ENCODE measurements at regions not wholly inside any gene's neighbourhood (a gene's known extent, or its start where the extent isn't known, plus 50 kb on each side); places are given as distances from the start of the nearest gene placed in this dataset.

- no peaks in the 10 kb centered on the region for H3K27me3 Mint-ChIP-seq (ENCODE audit: low read depth)
- no peak overlapping the region for H3K27ac Mint-ChIP-seq
- no peaks in the 10 kb centered on the region for H3K36me3 Mint-ChIP-seq (ENCODE audit: insufficient read depth in 2 of 2)
- peaks cover 0 to 1% of the 10 kb centered on the region in 2 donors for H3K9me3 Mint-ChIP-seq
- ATAC-seq (replicated peaks in 1 of 2) = no peak
- H3K4me1 Mint-ChIP-seq (ENCODE audit: low read depth) = no peaks in the 10 kb centered on the region
- H3K4me3 Mint-ChIP-seq = no peak overlapping the region
- no peak for DNase-seq
Observed at GRCh38 chr13:84358601-84359000, 476.3 kb upstream of the SLITRK1 start.

- Mint-ChIP-seq H3K27ac (no peak overlapping the region), H3K36me3 (ENCODE audit: insufficient read depth in 2 of 2) (no peaks in the 10 kb centered on the region), H3K4me1 (ENCODE audit: low read depth) (no peaks in the 10 kb centered on the region), H3K27me3 (ENCODE audit: low read depth) (no peaks in the 10 kb centered on the region), H3K9me3 (no peaks in the 10 kb centered on the region), H3K4me3 (no peak overlapping the region)
- ATAC-seq (replicated peaks in 1 of 2) (no peak), DNase-seq (no peak)
Observed at GRCh38 chr13:84352946-84353345, 470.7 kb upstream of the SLITRK1 start.

GRCh38 chr13:84339456-84339855 is 457.2 kb upstream of the SLITRK1 start:
- H3K9me3 Mint-ChIP-seq = no peaks in the 10 kb centered on the region
- H3K27me3 Mint-ChIP-seq (ENCODE audit: low read depth) = no peaks in the 10 kb centered on the region
- no peak for DNase-seq
- no peak overlapping the region for H3K4me3 Mint-ChIP-seq
- H3K27ac Mint-ChIP-seq = no peak overlapping the region
- no peak for ATAC-seq (replicated peaks in 1 of 2)
- no peaks in the 10 kb centered on the region for H3K4me1 Mint-ChIP-seq (ENCODE audit: low read depth)
- no peaks in the 10 kb centered on the region for H3K36me3 Mint-ChIP-seq (ENCODE audit: insufficient read depth in 2 of 2)

GRCh38 chr13:84332346-84332745 is 450.1 kb upstream of the SLITRK1 start:
- H3K9me3 Mint-ChIP-seq = no peaks in the 10 kb centered on the region
- DNase-seq = no peak
- no peak overlapping the region for H3K4me3 Mint-ChIP-seq
- H3K36me3 Mint-ChIP-seq (ENCODE audit: insufficient read depth in 2 of 2) = no peaks in the 10 kb centered on the region
- no peaks in the 10 kb centered on the region for H3K27me3 Mint-ChIP-seq (ENCODE audit: low read depth)
- ATAC-seq (replicated peaks in 1 of 2) = no peak
- no peaks in the 10 kb centered on the region for H3K4me1 Mint-ChIP-seq (ENCODE audit: low read depth)
- no peak overlapping the region for H3K27ac Mint-ChIP-seq

GRCh38 chr13:84315527-84315926 is 433.3 kb upstream of the SLITRK1 start:
- no peak overlapping the region for H3K27ac Mint-ChIP-seq
- no peak overlapping the region for H3K4me3 Mint-ChIP-seq
- H3K9me3 Mint-ChIP-seq = no peaks in the 10 kb centered on the region
- H3K36me3 Mint-ChIP-seq (ENCODE audit: insufficient read depth in 2 of 2) = no peaks in the 10 kb centered on the region
- no peak for DNase-seq
- no peaks in the 10 kb centered on the region for H3K27me3 Mint-ChIP-seq (ENCODE audit: low read depth)
- no peak for ATAC-seq (replicated peaks in 1 of 2)
- no peaks in the 10 kb centered on the region for H3K4me1 Mint-ChIP-seq (ENCODE audit: low read depth)

GRCh38 chr13:84303035-84303434 is 420.8 kb upstream of the SLITRK1 start:
- no peak overlapping the region for H3K4me3 Mint-ChIP-seq
- no peak for DNase-seq
- ATAC-seq (replicated peaks in 1 of 2) = no peak
- no peaks in the 10 kb centered on the region for H3K4me1 Mint-ChIP-seq (ENCODE audit: low read depth)
- H3K27me3 Mint-ChIP-seq (ENCODE audit: low read depth) = no peaks in the 10 kb centered on the region
- H3K36me3 Mint-ChIP-seq (ENCODE audit: insufficient read depth in 2 of 2) = no peaks in the 10 kb centered on the region
- H3K9me3 Mint-ChIP-seq = peaks cover 1 to 2% of the 10 kb centered on the region in 2 donors
- no peak overlapping the region for H3K27ac Mint-ChIP-seq

- H3K27me3 Mint-ChIP-seq (ENCODE audit: low read depth) = no peaks in the 10 kb centered on the region
- H3K9me3 Mint-ChIP-seq = no peaks in the 10 kb centered on the region
- DNase-seq (no peak), ATAC-seq (replicated peaks in 1 of 2) (no peak)
- no peaks in the 10 kb centered on the region for H3K4me1 Mint-ChIP-seq (ENCODE audit: low read depth)
- H3K36me3 Mint-ChIP-seq (ENCODE audit: insufficient read depth in 2 of 2) = no peaks in the 10 kb centered on the region
- H3K27ac Mint-ChIP-seq = no peak overlapping the region
- H3K4me3 Mint-ChIP-seq = no peak overlapping the region
Observed at GRCh38 chr13:84297251-84297650, 415.0 kb upstream of the SLITRK1 start.

- Mint-ChIP-seq H3K27ac (no peak overlapping the region), H3K4me3 (no peak overlapping the region), H3K36me3 (ENCODE audit: insufficient read depth in 2 of 2) (no peaks in the 10 kb centered on the region), H3K4me1 (ENCODE audit: low read depth) (no peaks in the 10 kb centered on the region), H3K27me3 (ENCODE audit: low read depth) (no peaks in the 10 kb centered on the region), H3K9me3 (no peaks in the 10 kb centered on the region)
- DNase-seq (no peak), ATAC-seq (replicated peaks in 1 of 2) (no peak)
Observed at GRCh38 chr13:84296401-84296800, 414.1 kb upstream of the SLITRK1 start.

GRCh38 chr13:84294576-84294975 is 412.3 kb upstream of the SLITRK1 start:
- no peak overlapping the region for H3K4me3 Mint-ChIP-seq
- no peaks in the 10 kb centered on the region for H3K36me3 Mint-ChIP-seq (ENCODE audit: insufficient read depth in 2 of 2)
- ATAC-seq (replicated peaks in 1 of 2) = no peak
- no peak for DNase-seq
- no peak overlapping the region for H3K27ac Mint-ChIP-seq
- H3K9me3 Mint-ChIP-seq = peaks cover 0 to 3% of the 10 kb centered on the region in 2 donors
- no peaks in the 10 kb centered on the region for H3K27me3 Mint-ChIP-seq (ENCODE audit: low read depth)
- H3K4me1 Mint-ChIP-seq (ENCODE audit: low read depth) = no peaks in the 10 kb centered on the region

- ATAC-seq (replicated peaks in 1 of 2) (no peak), DNase-seq (no peak)
- H3K4me1 Mint-ChIP-seq (ENCODE audit: low read depth) = no peaks in the 10 kb centered on the region
- H3K9me3 Mint-ChIP-seq = peaks cover 0 to 3% of the 10 kb centered on the region in 2 donors
- H3K27ac Mint-ChIP-seq = no peak overlapping the region
- no peaks in the 10 kb centered on the region for H3K36me3 Mint-ChIP-seq (ENCODE audit: insufficient read depth in 2 of 2)
- H3K4me3 Mint-ChIP-seq = no peak overlapping the region
- no peaks in the 10 kb centered on the region for H3K27me3 Mint-ChIP-seq (ENCODE audit: low read depth)
Observed at GRCh38 chr13:84290386-84290785, 408.1 kb upstream of the SLITRK1 start.

- H3K36me3 Mint-ChIP-seq (ENCODE audit: insufficient read depth in 2 of 2) = no peaks in the 10 kb centered on the region
- H3K4me1 Mint-ChIP-seq (ENCODE audit: low read depth) = no peaks in the 10 kb centered on the region
- no peaks in the 10 kb centered on the region for H3K27me3 Mint-ChIP-seq (ENCODE audit: low read depth)
- H3K9me3 Mint-ChIP-seq = no peaks in the 10 kb centered on the region
- no peak overlapping the region for H3K27ac Mint-ChIP-seq
- H3K4me3 Mint-ChIP-seq = no peak overlapping the region
- no peak for DNase-seq
- no peak for ATAC-seq (replicated peaks in 1 of 2)
Observed at GRCh38 chr13:84279166-84279565, 396.9 kb upstream of the SLITRK1 start.

- Mint-ChIP-seq H3K27me3 (ENCODE audit: low read depth) (no peaks in the 10 kb centered on the region), H3K9me3 (no peaks in the 10 kb centered on the region), H3K4me3 (no peak overlapping the region), H3K4me1 (ENCODE audit: low read depth) (no peaks in the 10 kb centered on the region), H3K36me3 (ENCODE audit: insufficient read depth in 2 of 2) (no peaks in the 10 kb centered on the region), H3K27ac (no peak overlapping the region)
- ATAC-seq (replicated peaks in 1 of 2) (no peak), DNase-seq (no peak)
Observed at GRCh38 chr13:84272877-84273562, 390.7 kb upstream of the SLITRK1 start.

- no peaks in the 10 kb centered on the region for H3K36me3 Mint-ChIP-seq (ENCODE audit: insufficient read depth in 2 of 2)
- H3K4me1 Mint-ChIP-seq (ENCODE audit: low read depth) = no peaks in the 10 kb centered on the region
- no peak overlapping the region for H3K27ac Mint-ChIP-seq
- H3K4me3 Mint-ChIP-seq = no peak overlapping the region
- no peak for ATAC-seq (replicated peaks in 1 of 2)
- no peak for DNase-seq
- H3K27me3 Mint-ChIP-seq (ENCODE audit: low read depth) = no peaks in the 10 kb centered on the region
- H3K9me3 Mint-ChIP-seq = no peaks in the 10 kb centered on the region
Observed at GRCh38 chr13:84265257-84265764, 383.0 kb upstream of the SLITRK1 start.

GRCh38 chr13:84263354-84264069 is 381.2 kb upstream of the SLITRK1 start:
- no peaks in the 10 kb centered on the region for H3K4me1 Mint-ChIP-seq (ENCODE audit: low read depth)
- no peak overlapping the region for H3K4me3 Mint-ChIP-seq
- no peaks in the 10 kb centered on the region for H3K36me3 Mint-ChIP-seq (ENCODE audit: insufficient read depth in 2 of 2)
- ATAC-seq (replicated peaks in 1 of 2) (no peak), DNase-seq (no peak)
- H3K27ac Mint-ChIP-seq = no peak overlapping the region
- H3K27me3 Mint-ChIP-seq (ENCODE audit: low read depth) = no peaks in the 10 kb centered on the region
- H3K9me3 Mint-ChIP-seq = no peaks in the 10 kb centered on the region
